ENCODE measurements at regions not wholly inside any gene's neighbourhood (a gene's known extent, or its start where the extent isn't known, plus 50 kb on each side); places are given as distances from the start of the nearest gene placed in this dataset.
"Not testable (repeated sequence)": the region's sequence is repeated elsewhere in the genome, so short reads cannot be mapped to it uniquely, and the experiment has no call there.

DNA sequence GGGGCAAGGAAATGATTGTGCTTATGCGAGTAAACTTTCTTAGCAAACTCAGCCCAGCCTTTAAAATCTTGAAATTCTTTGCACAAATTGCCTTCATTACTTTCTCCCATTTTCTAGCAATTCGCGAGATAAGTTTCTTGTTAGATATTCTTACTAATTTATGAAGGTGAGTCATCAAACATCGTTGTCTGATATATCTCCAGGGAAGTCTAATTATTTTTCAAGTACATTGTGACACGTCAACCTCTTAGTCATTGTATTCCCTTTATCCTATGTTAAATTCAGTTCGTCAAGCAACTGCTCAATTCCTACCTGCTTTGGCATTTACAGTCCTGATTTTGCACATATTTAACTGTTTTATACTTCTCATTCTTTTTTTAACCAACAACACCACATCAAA, 854.5 kb upstream of the CRIM1 start:
- intact Hi-C loops (cut with DNase I, micrococcal nuclease), result no loop called here
- POLR2A ChIA-PET, result no interaction called here
- Histone ChIP-seq H3K4me3 (ENCODE audit: low read length) (no peak overlapping the region), H3K9me3 (ENCODE audit: control insufficient read depth in 1 of 2, insufficient read depth in 1 of 2, low read length in 2 of 2) (peaks cover 0 to 16% of the 10 kb centered on the region in 2 experiments), H3K27ac (ENCODE audit: low read depth in 1 of 2, low read length in 2 of 2) (no peak overlapping the region), H3K27me3 (ENCODE audit: control insufficient read depth in 1 of 2, insufficient read depth in 2 of 2, low read length in 2 of 2) (no peaks in the 10 kb centered on the region), H3K4me1 (ENCODE audit: insufficient read depth, low read length) (no peaks in the 10 kb centered on the region), H3K36me3 (ENCODE audit: insufficient read depth, low read length) (no peaks in the 10 kb centered on the region)
- ATAC-seq (ENCODE audit: poor library complexity), result no peak
- Mint-ChIP-seq H3K36me3 (ENCODE audit: low read depth) (no peaks in the 10 kb centered on the region), H3K9me3 (peaks cover 4% of the 10 kb centered on the region), H3K4me3 (no peak overlapping the region), H3K27me3 (no peaks in the 10 kb centered on the region), H3K27ac (no peak overlapping the region), H3K4me1 (ENCODE audit: low read depth) (no peaks in the 10 kb centered on the region)
- CTCF ChIA-PET, result no interaction called here
- DNase-seq, result no peak
- no peak for TF ChIP-seq CTCF (IDR thresholded peaks at IDR 0.05)

- no peaks in the 10 kb centered on the region for H3K36me3 ChIP-seq (ENCODE audit: insufficient read depth, low read length)
- DNase-seq, result no peak
- ChIA-PET POLR2A (no interaction called here), CTCF (no interaction called here)
- peaks cover 4% of the 10 kb centered on the region for H3K9me3 Mint-ChIP-seq
- H3K27me3 ChIP-seq (ENCODE audit: control insufficient read depth in 1 of 2, insufficient read depth in 2 of 2, low read length in 2 of 2), result no peaks in the 10 kb centered on the region
- no peak overlapping the region for H3K4me3 ChIP-seq (ENCODE audit: low read length)
- H3K9me3 ChIP-seq (ENCODE audit: control insufficient read depth in 1 of 2, insufficient read depth in 1 of 2, low read length in 2 of 2), result peaks cover 0 to 16% of the 10 kb centered on the region in 2 experiments
- H3K4me1 ChIP-seq (ENCODE audit: insufficient read depth, low read length), result no peaks in the 10 kb centered on the region
- no peak overlapping the region for H3K27ac Mint-ChIP-seq
- H3K4me1 Mint-ChIP-seq (ENCODE audit: low read depth), result no peaks in the 10 kb centered on the region
- H3K27me3 Mint-ChIP-seq, result no peaks in the 10 kb centered on the region
- H3K36me3 Mint-ChIP-seq (ENCODE audit: low read depth), result no peaks in the 10 kb centered on the region
- no peak overlapping the region for H3K4me3 Mint-ChIP-seq
- intact Hi-C loops (cut with DNase I, micrococcal nuclease), result no loop called here
- no peak for ATAC-seq (ENCODE audit: poor library complexity)
- TF ChIP-seq CTCF (IDR thresholded peaks at IDR 0.05), result no peak
- no peak overlapping the region for H3K27ac ChIP-seq (ENCODE audit: low read depth in 1 of 2, low read length in 2 of 2)
These were observed 859.6 kb upstream of the CRIM1 start for GRCh38 chr2:35496022-35496421.

DNA sequence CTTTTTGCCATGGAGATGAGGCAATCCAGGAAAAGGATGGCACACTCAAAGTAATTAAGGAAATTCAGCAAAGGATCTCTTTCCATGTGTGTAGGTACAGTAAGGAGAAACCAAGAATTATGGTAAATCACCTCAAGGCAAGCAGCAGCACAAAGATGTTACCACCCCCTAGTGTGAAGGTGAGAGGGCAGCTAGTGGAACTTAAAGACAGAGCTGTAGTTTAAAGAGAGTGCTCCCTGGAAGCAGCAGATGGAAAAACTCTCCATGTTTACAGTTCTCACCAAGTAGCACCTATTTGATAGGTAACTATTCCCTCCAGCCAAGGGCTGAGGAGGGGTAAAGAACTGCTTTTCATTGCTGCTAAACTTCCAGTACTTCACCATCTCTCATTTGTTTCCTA, 860.4 kb upstream of the CRIM1 start:
- no peak for ATAC-seq (ENCODE audit: poor library complexity)
- POLR2A ChIA-PET, result no interaction called here
- no peak for TF ChIP-seq CTCF (IDR thresholded peaks at IDR 0.05)
- Mint-ChIP-seq H3K36me3 (ENCODE audit: low read depth) (no peaks in the 10 kb centered on the region), H3K4me3 (no peak overlapping the region), H3K4me1 (ENCODE audit: low read depth) (no peaks in the 10 kb centered on the region), H3K27me3 (no peaks in the 10 kb centered on the region), H3K9me3 (peaks cover 4% of the 10 kb centered on the region), H3K27ac (no peak overlapping the region)
- Histone ChIP-seq H3K27me3 (ENCODE audit: control insufficient read depth in 1 of 2, insufficient read depth in 2 of 2, low read length in 2 of 2) (no peaks in the 10 kb centered on the region), H3K4me3 (ENCODE audit: low read length) (no peak overlapping the region), H3K36me3 (ENCODE audit: insufficient read depth, low read length) (no peaks in the 10 kb centered on the region), H3K27ac (ENCODE audit: low read depth in 1 of 2, low read length in 2 of 2) (no peak overlapping the region), H3K9me3 (ENCODE audit: control insufficient read depth in 1 of 2, insufficient read depth in 1 of 2, low read length in 2 of 2) (peaks cover 0 to 16% of the 10 kb centered on the region in 2 experiments), H3K4me1 (ENCODE audit: insufficient read depth, low read length) (no peaks in the 10 kb centered on the region)
- CTCF ChIA-PET, result no interaction called here
- intact Hi-C loops (cut with DNase I, micrococcal nuclease), result no loop called here
- DNase-seq, result no peak

GRCh38 chr2:35478121-35478520, 877.5 kb upstream of the CRIM1 start:
- CTCF ChIA-PET; H3K4me3 Mint-ChIP-seq; H3K4me3 ChIP-seq (ENCODE audit: low read length); H3K27me3 Mint-ChIP-seq; H3K27me3 ChIP-seq (ENCODE audit: control insufficient read depth in 1 of 2, insufficient read depth in 2 of 2, low read length in 2 of 2); H3K4me1 Mint-ChIP-seq (ENCODE audit: low read depth); H3K36me3 ChIP-seq (ENCODE audit: insufficient read depth, low read length); intact Hi-C loops (cut with DNase I, micrococcal nuclease); H3K4me1 ChIP-seq (ENCODE audit: insufficient read depth, low read length); H3K9me3 ChIP-seq (ENCODE audit: control insufficient read depth in 1 of 2, insufficient read depth in 1 of 2, low read length in 2 of 2); H3K27ac Mint-ChIP-seq; ATAC-seq (ENCODE audit: poor library complexity); POLR2A ChIA-PET; DNase-seq; H3K27ac ChIP-seq (ENCODE audit: low read depth in 1 of 2, low read length in 2 of 2); H3K36me3 Mint-ChIP-seq (ENCODE audit: low read depth): not testable (repeated sequence)
- peaks cover 10% of the 10 kb centered on the region for H3K9me3 Mint-ChIP-seq

Measured in CD4-positive, alpha-beta T cell (primary cell).